PC-9 (cell line): ENCODE measurements at regions not wholly inside any gene's neighbourhood (a gene's known extent, or its start where the extent isn't known, plus 50 kb on each side); places are given as distances from the start of the nearest gene placed in this dataset.
A peak's percentile ranks its signal among the peaks of the same experiment; 100 is the strongest.
"Not testable (repeated sequence)": the region's sequence is repeated elsewhere in the genome, so short reads cannot be mapped to it uniquely, and the experiment has no call there.

Source experiments
- BruUV-seq: library from RNA; stranded (reverse); fragments of 400-500 nt; replicated peaks from 2 replicates; lab custom pipeline; 2021; lab: Mats Ljungman, UMichigan
- CTCF ChIA-PET: fragments of 300-600 bp; sonication (Branson Sonifier 250); formaldehyde crosslinking; loops from one replicate; lab custom pipeline; 2022; ENCODE audit warnings: antibody characterized with exemption; lab: Charles Lee
- POLR2A ChIA-PET: fragments of 300-600 bp; sonication (Branson Sonifier 250); formaldehyde crosslinking; loops from one replicate; lab custom pipeline; 2022; ENCODE audit warnings: antibody characterized with exemption; ENCODE audit not compliant: unreplicated experiment; lab: Charles Lee
- DNase-seq, 2 experiments: peaks; one replicate each; pipeline versions ENCODE4 v3.0.0 to v3.0.0-alpha.2; 2015 to 2022; ENCODE audit warnings: mixed read lengths in 1 of 2
- H2AFZ ChIP-seq: fragments of 200-600 bp; sonication (generic); 2 replicates; pipeline ENCODE4 v1.8.1; 2017; ENCODE audit warnings: antibody characterized with exemption
- H3F3A ChIP-seq: fragments of 200-600 bp; sonication (generic); 2 replicates; pipeline ENCODE4 v1.8.1; 2017; ENCODE audit warnings: antibody characterized with exemption, mild to moderate bottlenecking, low read depth; ENCODE audit not compliant: insufficient read depth
- H3K27ac ChIP-seq: fragments of 200-600 bp; sonication (generic); 2 replicates; pipeline ENCODE4 v1.6.1; 2016; ENCODE audit warnings: mixed run types
- H3K27me3 ChIP-seq: fragments of 200-600 bp; sonication (generic); 2 replicates; pipeline ENCODE4 v1.6.1; 2016; ENCODE audit warnings: low read depth, mixed run types; ENCODE audit not compliant: insufficient read depth
- H3K36me3 ChIP-seq: fragments of 200-600 bp; sonication (generic); 2 replicates; pipeline ENCODE4 v1.6.1; 2016; ENCODE audit warnings: low read depth, mixed run types
- H3K4me1 ChIP-seq: fragments of 200-600 bp; sonication (generic); replicated peaks from 2 replicates; pipeline ENCODE4 v1.6.1; 2016; ENCODE audit warnings: mixed run types; ENCODE audit not compliant: insufficient read depth
- H3K4me2 ChIP-seq: fragments of 200-600 bp; sonication (generic); 2 replicates; pipeline ENCODE4 v1.6.1; 2017; ENCODE audit warnings: mixed run types
- H3K4me3 ChIP-seq: fragments of 200-600 bp; sonication (generic); 2 replicates; pipeline ENCODE4 v1.6.1; 2016; ENCODE audit warnings: mixed run types
- H3K79me2 ChIP-seq: fragments of 200-600 bp; sonication (generic); 2 replicates; pipeline ENCODE4 v1.6.1; 2017; ENCODE audit warnings: low read depth, mixed run types
- H3K9me2 ChIP-seq: fragments of 200-600 bp; sonication (generic); 2 replicates; pipeline ENCODE4 v1.8.1; 2017; ENCODE audit warnings: mild to moderate bottlenecking; ENCODE audit not compliant: insufficient read depth
- H3K9me3 ChIP-seq: fragments of 200-600 bp; sonication (generic); 2 replicates; pipeline ENCODE4 v1.8.1; 2016; ENCODE audit warnings: low read depth; ENCODE audit not compliant: insufficient read depth
- H4K20me1 ChIP-seq: fragments of 200-600 bp; sonication (generic); 2 replicates; pipeline ENCODE4 v1.8.1; 2017; ENCODE audit not compliant: insufficient read depth
- EZH2 ChIP-seq: fragments of 200-600 bp; sonication (generic); IDR thresholded peaks from 2 replicates; pipeline ENCODE4 v1.8.0; 2017; ENCODE audit warnings: antibody characterized with exemption, low read depth
- intact Hi-C: fragments of 100-400 bp; cut with micrococcal nuclease; formaldehyde crosslinking; loops from one replicate; pipeline ENCODE4 v1.10.0; 2022; ENCODE audit not compliant: unreplicated experiment
- TF ChIP-seq, protein P1 (sequence below): fragments of 200-600 bp; sonication (generic); conservative IDR thresholded peaks from 2 replicates; pipeline ENCODE4 v1.6.1; 2017; ENCODE audit warnings: mixed run types, antibody characterized with exemption, mild to moderate bottlenecking, moderate library complexity

DNA sequence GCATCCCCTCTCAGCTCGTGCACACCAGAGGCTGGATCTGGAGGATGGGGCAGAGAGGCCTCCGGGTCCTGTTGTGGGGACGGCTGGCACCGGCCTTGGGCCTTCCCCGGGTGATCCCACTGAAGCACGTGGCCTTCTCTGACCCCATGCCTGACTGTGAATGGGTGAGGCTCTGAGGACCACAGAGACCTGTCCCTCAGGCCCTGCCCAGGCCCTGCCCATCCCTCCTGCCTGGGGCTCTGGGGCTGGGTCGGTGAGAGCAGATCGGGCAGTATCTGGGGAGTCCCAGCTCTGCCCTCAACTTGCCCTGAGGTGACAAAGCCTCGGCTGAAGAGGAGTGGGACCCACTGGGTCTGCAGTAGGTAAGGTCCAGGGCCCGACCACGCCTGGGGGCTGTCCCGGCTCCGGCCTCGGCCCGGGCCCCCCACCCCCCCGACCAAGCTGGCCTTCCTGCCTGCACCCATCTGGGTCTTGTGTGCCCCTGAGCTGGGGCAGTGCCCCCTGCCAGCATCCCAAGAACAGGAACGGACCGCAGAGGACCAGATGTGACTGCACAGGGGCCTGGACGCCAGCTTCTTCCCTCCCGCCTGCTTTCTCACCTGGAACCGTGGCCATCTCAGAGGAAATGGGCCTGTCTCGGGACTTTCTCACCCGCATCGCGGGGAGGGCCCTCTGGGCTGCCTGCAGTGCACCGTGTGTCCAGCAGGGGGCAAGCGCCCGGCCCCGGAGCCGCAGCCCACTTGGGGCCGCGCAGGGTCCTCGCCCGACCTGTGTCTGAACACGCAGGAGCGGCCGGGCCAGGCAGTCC lies 255.9 kb downstream of the PARP8 start:
- H3K9me2 ChIP-seq, H2AFZ ChIP-seq, DNase-seq, H3K27me3 ChIP-seq, H3K36me3 ChIP-seq, H3K27ac ChIP-seq, H3K4me2 ChIP-seq, CTCF ChIA-PET, POLR2A ChIA-PET, H3K4me1 ChIP-seq, H3K9me3 ChIP-seq, BruUV-seq, H3K79me2 ChIP-seq, intact Hi-C loops, H3K4me3 ChIP-seq, H3F3A ChIP-seq, H4K20me1 ChIP-seq: not testable (repeated sequence)
- TF ChIP-seq, protein P1, sequence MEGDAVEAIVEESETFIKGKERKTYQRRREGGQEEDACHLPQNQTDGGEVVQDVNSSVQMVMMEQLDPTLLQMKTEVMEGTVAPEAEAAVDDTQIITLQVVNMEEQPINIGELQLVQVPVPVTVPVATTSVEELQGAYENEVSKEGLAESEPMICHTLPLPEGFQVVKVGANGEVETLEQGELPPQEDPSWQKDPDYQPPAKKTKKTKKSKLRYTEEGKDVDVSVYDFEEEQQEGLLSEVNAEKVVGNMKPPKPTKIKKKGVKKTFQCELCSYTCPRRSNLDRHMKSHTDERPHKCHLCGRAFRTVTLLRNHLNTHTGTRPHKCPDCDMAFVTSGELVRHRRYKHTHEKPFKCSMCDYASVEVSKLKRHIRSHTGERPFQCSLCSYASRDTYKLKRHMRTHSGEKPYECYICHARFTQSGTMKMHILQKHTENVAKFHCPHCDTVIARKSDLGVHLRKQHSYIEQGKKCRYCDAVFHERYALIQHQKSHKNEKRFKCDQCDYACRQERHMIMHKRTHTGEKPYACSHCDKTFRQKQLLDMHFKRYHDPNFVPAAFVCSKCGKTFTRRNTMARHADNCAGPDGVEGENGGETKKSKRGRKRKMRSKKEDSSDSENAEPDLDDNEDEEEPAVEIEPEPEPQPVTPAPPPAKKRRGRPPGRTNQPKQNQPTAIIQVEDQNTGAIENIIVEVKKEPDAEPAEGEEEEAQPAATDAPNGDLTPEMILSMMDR: peak; percentile 54

- no TSS peak for BruUV-seq
Measured at GRCh38 chr5:50922942-50923767, 256.7 kb downstream of the PARP8 start.

DNA sequence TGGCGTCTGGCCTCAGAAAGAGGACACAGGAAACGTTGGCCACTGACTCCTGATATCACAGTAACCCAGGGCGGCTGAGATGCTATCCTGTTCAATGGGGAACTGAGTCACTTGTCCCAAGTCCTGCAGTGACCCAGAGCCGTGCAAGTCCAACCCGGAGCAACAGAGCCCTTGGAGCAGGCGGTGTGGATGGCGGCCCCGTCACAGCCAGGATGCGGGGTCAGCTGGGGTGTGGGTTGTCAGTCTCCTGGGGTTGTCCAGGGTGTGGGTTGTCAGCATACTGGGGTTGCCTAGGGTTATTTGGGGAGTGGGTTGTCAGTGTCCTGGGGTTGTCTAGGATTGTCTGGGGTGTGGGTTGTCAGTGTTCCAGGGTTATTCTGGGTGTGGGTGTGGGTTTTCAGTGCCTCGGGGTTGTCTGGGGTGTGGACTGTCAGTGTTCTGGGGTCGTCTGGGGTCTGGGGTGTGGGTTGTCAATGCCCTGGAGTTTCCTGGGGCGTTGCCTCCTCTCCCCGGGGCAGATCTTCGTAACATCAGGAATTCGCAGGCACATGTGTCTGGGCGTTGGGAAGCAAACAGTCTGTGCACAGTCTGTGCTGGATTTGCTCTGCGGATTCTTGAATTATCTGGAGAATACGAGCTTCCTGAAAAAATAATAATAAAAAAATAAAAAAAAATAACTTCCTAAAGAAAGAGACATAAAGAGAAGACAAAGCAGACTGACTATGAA lies 257.5 kb downstream of the PARP8 start:
- CTCF ChIA-PET: no interaction called here
- no peak overlapping the region for H2AFZ ChIP-seq
- H3K4me3 ChIP-seq: no peak overlapping the region
- POLR2A ChIA-PET: no interaction called here
- no peak for DNase-seq
- no TSS peak for BruUV-seq
- H3K36me3 ChIP-seq: no peaks in the 10 kb centered on the region
- no peaks in the 10 kb centered on the region for H3K9me3 ChIP-seq
- no peaks in the 10 kb centered on the region for H3K79me2 ChIP-seq
- no peaks in the 10 kb centered on the region for H3F3A ChIP-seq
- no peaks in the 10 kb centered on the region for H3K27me3 ChIP-seq
- no peak overlapping the region for H3K27ac ChIP-seq
- intact Hi-C loops: no loop called here
- no peaks in the 10 kb centered on the region; the same call in 1 of the 2 replicates for H3K9me2 ChIP-seq
- no peak for TF ChIP-seq EZH2
- no peaks in the 10 kb centered on the region for H4K20me1 ChIP-seq
- H3K4me2 ChIP-seq: no peak overlapping the region
- H3K4me1 ChIP-seq: no peaks in the 10 kb centered on the region

More at GRCh38 chr5:50922942-50923767, 256.7 kb downstream of the PARP8 start:
- H3F3A ChIP-seq: no peaks in the 10 kb centered on the region
- no peaks in the 10 kb centered on the region for H3K79me2 ChIP-seq
- TF ChIP-seq, protein P1: no peak; the same call in 1 of the 2 replicates
- TF ChIP-seq EZH2: no peak
- POLR2A ChIA-PET: no interaction called here
- intact Hi-C loops: no loop called here
- no peaks in the 10 kb centered on the region for H3K27me3 ChIP-seq
- no peak overlapping the region for H2AFZ ChIP-seq
- no peaks in the 10 kb centered on the region for H3K36me3 ChIP-seq
- H3K4me2 ChIP-seq: no peak overlapping the region
- H3K9me3 ChIP-seq: no peaks in the 10 kb centered on the region
- no peaks in the 10 kb centered on the region for H3K4me1 ChIP-seq
- no peak overlapping the region for H3K27ac ChIP-seq
- no peaks in the 10 kb centered on the region; the same call in 1 of the 2 replicates for H3K9me2 ChIP-seq
- no peak for DNase-seq
- no peaks in the 10 kb centered on the region for H4K20me1 ChIP-seq
- CTCF ChIA-PET: no interaction called here
- no peak overlapping the region for H3K4me3 ChIP-seq
